Large intestine (tissue), 3 donors: ENCODE measurements at regions not wholly inside any gene's neighbourhood (a gene's known extent, or its start where the extent isn't known, plus 50 kb on each side); places are given as distances from the start of the nearest gene placed in this dataset.

Experiments
- DNase-seq, 2 donors: peaks; one replicate each; pipeline versions ENCODE4 v3.0.0 to v3.0.0-alpha.2; 2013
- H3K27ac ChIP-seq: one replicate; pipeline ENCODE4 v1.5.1; 2013; ENCODE audit warnings: low read length
- H3K27me3 ChIP-seq: 2 replicates; pipeline ENCODE4 v1.6.1; 2013; ENCODE audit warnings: low read length; ENCODE audit not compliant: control insufficient read depth, insufficient read depth
- H3K36me3 ChIP-seq: 2 replicates; pipeline ENCODE4 v1.6.1; 2013; ENCODE audit warnings: low read length; ENCODE audit not compliant: control insufficient read depth, insufficient read depth
- H3K4me1 ChIP-seq: one replicate; pipeline ENCODE4 v1.6.1; 2013; ENCODE audit warnings: low read length; ENCODE audit not compliant: control insufficient read depth, insufficient read depth
- H3K4me3 ChIP-seq: one replicate; pipeline ENCODE4 v1.5.1; 2013; ENCODE audit warnings: low read length
- H3K9me3 ChIP-seq: one replicate; pipeline ENCODE4 v1.6.1; 2013; ENCODE audit warnings: mild to moderate bottlenecking, low read depth, low read length, moderate library complexity; ENCODE audit not compliant: control insufficient read depth
- whole genome bisulfite sequencing: methylation state at CpG from one replicate; pipeline ENCODE4 v1.1.5; 2013; ENCODE audit warnings: low lambda C conversion rate; ENCODE audit not compliant: insufficient coverage; 5-methylcytosine and 5-hydroxymethylcytosine counted together

- Histone ChIP-seq H3K4me3 (no peak overlapping the region), H3K4me1 (no peaks in the 10 kb centered on the region), H3K27ac (no peak overlapping the region)
Observed at GRCh38 chr2:66899109-66899508, 464.2 kb downstream of the MEIS1 start.

GRCh38 chr2:66899648-66900047 lies 464.7 kb downstream of the MEIS1 start:
- H3K36me3 ChIP-seq = no peaks in the 10 kb centered on the region
- H3K4me3 ChIP-seq = no peak overlapping the region
- no peaks in the 10 kb centered on the region for H3K27me3 ChIP-seq
- H3K27ac ChIP-seq = no peak overlapping the region
- DNase-seq = no peak
- no peaks in the 10 kb centered on the region for H3K4me1 ChIP-seq
- H3K9me3 ChIP-seq = no peaks in the 10 kb centered on the region

More at GRCh38 chr2:66899109-66899508, 464.2 kb downstream of the MEIS1 start:
- no peak for DNase-seq
- no peaks in the 10 kb centered on the region for H3K9me3 ChIP-seq
- H3K36me3 ChIP-seq = no peaks in the 10 kb centered on the region
- no peaks in the 10 kb centered on the region for H3K27me3 ChIP-seq
- 10% methylated on average over 2 of the region's 2 CpGs for WGBS

GRCh38 chr2:66901344-66901743 lies 466.4 kb downstream of the MEIS1 start:
- no peak for DNase-seq
- Histone ChIP-seq H3K36me3 (no peaks in the 10 kb centered on the region), H3K27me3 (peaks cover 4% of the 10 kb centered on the region), H3K9me3 (no peaks in the 10 kb centered on the region), H3K4me1 (no peaks in the 10 kb centered on the region), H3K4me3 (no peak overlapping the region), H3K27ac (no peak overlapping the region)
- no CpG with 5 or more reads among the region's 3 CpGs for WGBS

- no peak overlapping the region for H3K4me3 ChIP-seq
- no peak overlapping the region for H3K27ac ChIP-seq
- H3K4me1 ChIP-seq = no peaks in the 10 kb centered on the region
- H3K9me3 ChIP-seq = no peaks in the 10 kb centered on the region
- no CpG with 5 or more reads among the region's 1 CpG for WGBS
- no peak for DNase-seq
- H3K36me3 ChIP-seq = no peaks in the 10 kb centered on the region
- peaks cover 4% of the 10 kb centered on the region for H3K27me3 ChIP-seq
Observed at GRCh38 chr2:66903183-66903582, 468.3 kb downstream of the MEIS1 start.

- Histone ChIP-seq H3K27ac (no peak overlapping the region), H3K9me3 (no peaks in the 10 kb centered on the region), H3K27me3 (peaks cover 4% of the 10 kb centered on the region), H3K4me3 (no peak overlapping the region), H3K36me3 (no peaks in the 10 kb centered on the region), H3K4me1 (no peaks in the 10 kb centered on the region)
- WGBS = 98% methylated on average over 7 of the region's 9 CpGs
- no peak for DNase-seq
Observed at GRCh38 chr2:66903745-66904465, 469.0 kb downstream of the MEIS1 start.

GRCh38 chr2:66915237-66915636 lies 480.3 kb downstream of the MEIS1 start:
- Histone ChIP-seq H3K4me1 (no peaks in the 10 kb centered on the region), H3K36me3 (no peaks in the 10 kb centered on the region), H3K4me3 (no peak overlapping the region), H3K27me3 (peaks cover 5% of the 10 kb centered on the region), H3K27ac (no peak overlapping the region), H3K9me3 (no peaks in the 10 kb centered on the region)
- no peak for DNase-seq
- WGBS = no CpG with 5 or more reads among the region's 2 CpGs

GRCh38 chr2:66919286-66919685 lies 477.8 kb upstream of the ETAA1 start:
- Histone ChIP-seq H3K27me3 (peaks cover under 1% of the 10 kb centered on the region), H3K4me3 (no peak overlapping the region), H3K27ac (no peak overlapping the region), H3K9me3 (no peaks in the 10 kb centered on the region), H3K36me3 (no peaks in the 10 kb centered on the region), H3K4me1 (no peaks in the 10 kb centered on the region)
- 43% methylated on average over 1 of the region's 1 CpG for WGBS
- no peak for DNase-seq

GRCh38 chr2:66920415-66920814 lies 476.7 kb upstream of the ETAA1 start:
- DNase-seq = no peak
- Histone ChIP-seq H3K27ac (no peak overlapping the region), H3K27me3 (no peaks in the 10 kb centered on the region), H3K9me3 (no peaks in the 10 kb centered on the region), H3K36me3 (no peaks in the 10 kb centered on the region), H3K4me1 (no peaks in the 10 kb centered on the region), H3K4me3 (no peak overlapping the region)
- 100% methylated on average over 1 of the region's 2 CpGs for whole genome bisulfite sequencing

- H3K4me3 ChIP-seq = no peak overlapping the region
- no peak for DNase-seq
- no peaks in the 10 kb centered on the region for H3K4me1 ChIP-seq
- no peaks in the 10 kb centered on the region for H3K36me3 ChIP-seq
- H3K27ac ChIP-seq = no peak overlapping the region
- H3K9me3 ChIP-seq = no peaks in the 10 kb centered on the region
- H3K27me3 ChIP-seq = no peaks in the 10 kb centered on the region
- WGBS = no CpG with 5 or more reads among the region's 1 CpG
Observed at GRCh38 chr2:66925128-66925527, 472.0 kb upstream of the ETAA1 start.

- WGBS = 80% methylated on average over 1 of the region's 6 CpGs
- Histone ChIP-seq H3K27ac (no peak overlapping the region), H3K9me3 (no peaks in the 10 kb centered on the region), H3K36me3 (no peaks in the 10 kb centered on the region), H3K4me1 (no peaks in the 10 kb centered on the region), H3K27me3 (no peaks in the 10 kb centered on the region), H3K4me3 (no peak overlapping the region)
- no peak for DNase-seq
Observed at GRCh38 chr2:66926594-66927112, 470.5 kb upstream of the ETAA1 start.
